Ovary (tissue), 3 donors: ENCODE measurements at regions not wholly inside any gene's neighbourhood (a gene's known extent, or its start where the extent isn't known, plus 50 kb on each side); places are given as distances from the start of the nearest gene placed in this dataset.

ENCODE experiments used
- CTCF ChIP-seq, 3 donors: fragments of 450-650 bp in 2 of 3; fragments of 200-600 bp in 1 of 3; IDR thresholded peaks; one replicate each; pipeline versions ENCODE4 v1.5.1 to v1.8.0; 2016 to 2022; ENCODE audit warnings: antibody characterized with exemption in 3 of 3, mild to moderate bottlenecking in 1 of 3
- POLR2A ChIP-seq: fragments of 450-650 bp; IDR thresholded peaks from one replicate; pipeline ENCODE4 v1.6.1; 2017; ENCODE audit warnings: antibody characterized with exemption, mild to moderate bottlenecking, moderate library complexity
- donor health status: DM: no; HTN: no; CAD: no.

GRCh38 chr1:31120783-31121180 is 55.3 kb upstream of the PUM1 start:
- no peak for TF ChIP-seq CTCF (IDR thresholded peaks at IDR 0.05)
- no peak for TF ChIP-seq POLR2A
